ENCODE measurements at regions not wholly inside any gene's neighbourhood (a gene's known extent, or its start where the extent isn't known, plus 50 kb on each side); places are given as distances from the start of the nearest gene placed in this dataset.

DNA sequence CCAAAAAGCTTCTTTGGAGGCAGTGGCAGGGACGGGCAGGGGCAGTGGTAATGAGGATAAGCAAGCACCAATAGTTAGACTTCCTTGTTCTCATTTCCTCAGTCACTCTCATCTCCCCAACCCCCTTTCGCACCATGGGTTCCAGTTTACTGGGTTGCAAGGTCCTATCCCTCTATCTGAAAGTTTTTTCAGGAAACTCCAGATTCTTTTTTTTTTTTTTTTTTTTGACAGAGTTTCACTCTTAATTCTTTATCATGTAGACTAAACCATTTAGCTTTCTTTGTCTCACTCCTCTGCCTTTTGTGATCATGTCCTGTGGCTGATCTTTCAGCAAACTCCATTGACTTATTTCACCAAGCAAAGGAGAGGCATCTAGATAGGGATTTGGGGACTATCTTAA, 51.4 kb upstream of the GMDS start:
- peaks cover 60% of the 10 kb centered on the region for H3K9me3 Mint-ChIP-seq
- H3K4me1 Mint-ChIP-seq (ENCODE audit: low read depth): no peaks in the 10 kb centered on the region
- H3K36me3 Mint-ChIP-seq (ENCODE audit: low read depth): peaks cover 24% of the 10 kb centered on the region
- ChIA-PET CTCF (no interaction called here), POLR2A (no interaction called here)
- intact Hi-C loops (cut with micrococcal nuclease): no loop called here
- ATAC-seq: no peak
- H3K27me3 Mint-ChIP-seq: no peaks in the 10 kb centered on the region
- H3K27ac Mint-ChIP-seq: no peak overlapping the region
- DNase-seq: no peak
- TF ChIP-seq, protein P1, sequence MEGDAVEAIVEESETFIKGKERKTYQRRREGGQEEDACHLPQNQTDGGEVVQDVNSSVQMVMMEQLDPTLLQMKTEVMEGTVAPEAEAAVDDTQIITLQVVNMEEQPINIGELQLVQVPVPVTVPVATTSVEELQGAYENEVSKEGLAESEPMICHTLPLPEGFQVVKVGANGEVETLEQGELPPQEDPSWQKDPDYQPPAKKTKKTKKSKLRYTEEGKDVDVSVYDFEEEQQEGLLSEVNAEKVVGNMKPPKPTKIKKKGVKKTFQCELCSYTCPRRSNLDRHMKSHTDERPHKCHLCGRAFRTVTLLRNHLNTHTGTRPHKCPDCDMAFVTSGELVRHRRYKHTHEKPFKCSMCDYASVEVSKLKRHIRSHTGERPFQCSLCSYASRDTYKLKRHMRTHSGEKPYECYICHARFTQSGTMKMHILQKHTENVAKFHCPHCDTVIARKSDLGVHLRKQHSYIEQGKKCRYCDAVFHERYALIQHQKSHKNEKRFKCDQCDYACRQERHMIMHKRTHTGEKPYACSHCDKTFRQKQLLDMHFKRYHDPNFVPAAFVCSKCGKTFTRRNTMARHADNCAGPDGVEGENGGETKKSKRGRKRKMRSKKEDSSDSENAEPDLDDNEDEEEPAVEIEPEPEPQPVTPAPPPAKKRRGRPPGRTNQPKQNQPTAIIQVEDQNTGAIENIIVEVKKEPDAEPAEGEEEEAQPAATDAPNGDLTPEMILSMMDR (IDR thresholded peaks at IDR 0.05): no peak
- H3K4me3 Mint-ChIP-seq: no peak overlapping the region

Measured in activated CD8-positive, alpha-beta T cell treated with anti-CD3 and anti-CD28 coated beads for 36 hours (primary cell).